ENCODE measurements at regions not wholly inside any gene's neighbourhood (a gene's known extent, or its start where the extent isn't known, plus 50 kb on each side); places are given as distances from the start of the nearest gene placed in this dataset.

DNA sequence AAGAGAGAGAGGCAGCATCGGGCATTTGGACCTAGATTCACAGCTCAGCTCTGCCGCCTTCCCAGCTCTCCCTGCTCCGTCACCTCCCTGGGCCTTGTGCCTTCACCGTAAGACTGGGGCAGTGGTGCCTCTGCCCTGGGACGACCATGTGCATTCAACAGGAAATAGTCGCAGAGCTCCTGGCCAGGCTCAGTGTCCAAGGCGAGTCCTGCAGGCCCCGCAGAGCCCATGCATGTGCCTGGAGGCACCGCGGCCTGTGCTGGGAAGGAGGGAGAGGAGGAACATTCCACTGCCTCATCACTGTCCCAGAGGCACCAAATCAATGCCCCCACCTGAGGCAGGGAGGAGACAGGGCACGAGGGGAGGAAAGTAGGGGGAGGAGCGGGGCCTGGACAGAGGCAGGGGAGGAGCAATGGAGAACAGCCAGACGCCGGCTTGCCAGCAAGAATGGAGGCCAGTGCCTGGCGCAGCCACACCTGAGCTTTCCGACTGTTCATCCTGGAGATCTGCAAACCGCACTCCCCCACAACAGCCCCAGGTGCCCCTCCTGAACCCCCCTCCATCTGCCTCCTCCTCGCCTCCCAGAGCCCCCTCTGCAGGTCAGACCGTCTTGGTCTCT, 74.4 kb upstream of the PRR5 start:
- no peaks in the 10 kb centered on the region for H3K9me3 ChIP-seq (ENCODE audit: control insufficient read depth in 4 of 4, low read length in 3 of 4)

DNA sequence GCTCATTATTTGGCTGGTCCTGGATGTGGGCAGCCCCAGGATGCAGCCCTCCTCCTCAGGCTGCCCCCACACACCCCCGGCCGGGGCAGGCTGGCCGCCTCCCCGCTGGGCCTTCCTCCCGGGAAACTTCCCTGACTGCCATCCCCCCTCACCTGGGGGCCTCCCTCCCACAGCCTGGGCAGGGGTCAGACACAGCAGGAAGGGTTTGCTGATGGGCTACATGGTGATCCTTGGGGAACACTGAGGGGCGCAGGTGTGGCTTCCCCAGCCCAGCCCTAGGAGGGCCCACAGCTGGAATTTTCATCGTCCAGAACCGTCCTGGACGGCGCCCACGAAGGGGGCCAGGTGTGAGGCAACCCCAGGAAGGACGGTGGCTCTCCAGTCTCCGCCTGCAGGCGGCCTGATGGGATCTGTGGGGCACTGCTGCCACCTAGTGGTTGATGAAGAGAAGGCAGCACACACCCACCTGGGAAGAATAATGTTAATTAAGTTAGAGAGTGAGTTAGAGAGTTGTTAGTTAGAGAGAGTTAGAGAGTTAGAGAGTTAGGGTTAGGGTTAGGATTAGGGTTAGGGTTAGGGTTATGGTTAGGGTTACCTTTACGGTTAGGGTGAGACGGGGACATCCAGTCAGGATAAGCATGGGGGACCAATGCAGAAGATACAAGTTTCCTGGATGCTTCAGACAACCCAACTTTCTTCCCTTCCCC, 75.9 kb upstream of the PRR5 start:
- Histone ChIP-seq H3K4me3 (ENCODE audit: low read depth in 1 of 3, low read length in 3 of 3) (no peak overlapping the region), H3K27me3 (ENCODE audit: control insufficient read depth in 4 of 4, insufficient read depth in 4 of 4, low read length in 3 of 4) (no peaks in the 10 kb centered on the region), H3K9ac (ENCODE audit: low read depth in 1 of 2, low read length in 2 of 2) (no peak overlapping the region), H3K36me3 (ENCODE audit: control insufficient read depth in 4 of 4, insufficient read depth in 3 of 4, low read depth in 1 of 4, low read length in 3 of 4) (no peaks in the 10 kb centered on the region), H3K27ac (ENCODE audit: low read depth in 1 of 2, low read length in 2 of 2) (no peak overlapping the region), H3K4me1 (ENCODE audit: control insufficient read depth in 4 of 4, insufficient read depth in 4 of 4, low read length in 3 of 4) (no peaks in the 10 kb centered on the region), H3K9me3 (ENCODE audit: control insufficient read depth in 4 of 4, low read length in 3 of 4) (no peaks in the 10 kb centered on the region)
- no peak for TF ChIP-seq YY1 (IDR thresholded peaks at IDR 0.05)
- TF ChIP-seq, protein P1, sequence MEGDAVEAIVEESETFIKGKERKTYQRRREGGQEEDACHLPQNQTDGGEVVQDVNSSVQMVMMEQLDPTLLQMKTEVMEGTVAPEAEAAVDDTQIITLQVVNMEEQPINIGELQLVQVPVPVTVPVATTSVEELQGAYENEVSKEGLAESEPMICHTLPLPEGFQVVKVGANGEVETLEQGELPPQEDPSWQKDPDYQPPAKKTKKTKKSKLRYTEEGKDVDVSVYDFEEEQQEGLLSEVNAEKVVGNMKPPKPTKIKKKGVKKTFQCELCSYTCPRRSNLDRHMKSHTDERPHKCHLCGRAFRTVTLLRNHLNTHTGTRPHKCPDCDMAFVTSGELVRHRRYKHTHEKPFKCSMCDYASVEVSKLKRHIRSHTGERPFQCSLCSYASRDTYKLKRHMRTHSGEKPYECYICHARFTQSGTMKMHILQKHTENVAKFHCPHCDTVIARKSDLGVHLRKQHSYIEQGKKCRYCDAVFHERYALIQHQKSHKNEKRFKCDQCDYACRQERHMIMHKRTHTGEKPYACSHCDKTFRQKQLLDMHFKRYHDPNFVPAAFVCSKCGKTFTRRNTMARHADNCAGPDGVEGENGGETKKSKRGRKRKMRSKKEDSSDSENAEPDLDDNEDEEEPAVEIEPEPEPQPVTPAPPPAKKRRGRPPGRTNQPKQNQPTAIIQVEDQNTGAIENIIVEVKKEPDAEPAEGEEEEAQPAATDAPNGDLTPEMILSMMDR (IDR thresholded peaks at IDR 0.05; ENCODE audit: low read depth, low read length, missing input control) = peak; percentile 100
- TF ChIP-seq RAD21 (IDR thresholded peaks at IDR 0.05) = peak; percentile 99
- TF ChIP-seq TAF1 (conservative IDR thresholded peaks at IDR 0.05) = no peak
- 5% methylated on average over 16 of the region's 16 CpGs for WGBS
- DNase-seq (ENCODE audit: low spot score) = peak; percentile 81

More for the DNA sequence above, 74.4 kb upstream of the PRR5 start:
- no peaks in the 10 kb centered on the region for H3K4me1 ChIP-seq (ENCODE audit: control insufficient read depth in 4 of 4, insufficient read depth in 4 of 4, low read length in 3 of 4)
- WGBS = 76% methylated on average over 19 of the region's 19 CpGs
- no peak overlapping the region for H3K9ac ChIP-seq (ENCODE audit: low read depth in 1 of 2, low read length in 2 of 2)
- TF ChIP-seq, protein P2, sequence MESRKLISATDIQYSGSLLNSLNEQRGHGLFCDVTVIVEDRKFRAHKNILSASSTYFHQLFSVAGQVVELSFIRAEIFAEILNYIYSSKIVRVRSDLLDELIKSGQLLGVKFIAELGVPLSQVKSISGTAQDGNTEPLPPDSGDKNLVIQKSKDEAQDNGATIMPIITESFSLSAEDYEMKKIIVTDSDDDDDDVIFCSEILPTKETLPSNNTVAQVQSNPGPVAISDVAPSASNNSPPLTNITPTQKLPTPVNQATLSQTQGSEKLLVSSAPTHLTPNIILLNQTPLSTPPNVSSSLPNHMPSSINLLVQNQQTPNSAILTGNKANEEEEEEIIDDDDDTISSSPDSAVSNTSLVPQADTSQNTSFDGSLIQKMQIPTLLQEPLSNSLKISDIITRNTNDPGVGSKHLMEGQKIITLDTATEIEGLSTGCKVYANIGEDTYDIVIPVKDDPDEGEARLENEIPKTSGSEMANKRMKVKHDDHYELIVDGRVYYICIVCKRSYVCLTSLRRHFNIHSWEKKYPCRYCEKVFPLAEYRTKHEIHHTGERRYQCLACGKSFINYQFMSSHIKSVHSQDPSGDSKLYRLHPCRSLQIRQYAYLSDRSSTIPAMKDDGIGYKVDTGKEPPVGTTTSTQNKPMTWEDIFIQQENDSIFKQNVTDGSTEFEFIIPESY (IDR thresholded peaks at IDR 0.05) = no peak
- no peak for TF ChIP-seq HNF4G (IDR thresholded peaks at IDR 0.05)
- no peak for TF ChIP-seq JUND (IDR thresholded peaks at IDR 0.05)
- TF ChIP-seq RAD21 (IDR thresholded peaks at IDR 0.05) = no peak
- TF ChIP-seq YY1 (IDR thresholded peaks at IDR 0.05) = no peak
- no peak for TF ChIP-seq FOXA1 (IDR thresholded peaks at IDR 0.05)
- TF ChIP-seq, protein P3, sequence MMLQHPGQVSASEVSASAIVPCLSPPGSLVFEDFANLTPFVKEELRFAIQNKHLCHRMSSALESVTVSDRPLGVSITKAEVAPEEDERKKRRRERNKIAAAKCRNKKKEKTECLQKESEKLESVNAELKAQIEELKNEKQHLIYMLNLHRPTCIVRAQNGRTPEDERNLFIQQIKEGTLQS (IDR thresholded peaks at IDR 0.05) = no peak
- TF ChIP-seq, protein P4, sequence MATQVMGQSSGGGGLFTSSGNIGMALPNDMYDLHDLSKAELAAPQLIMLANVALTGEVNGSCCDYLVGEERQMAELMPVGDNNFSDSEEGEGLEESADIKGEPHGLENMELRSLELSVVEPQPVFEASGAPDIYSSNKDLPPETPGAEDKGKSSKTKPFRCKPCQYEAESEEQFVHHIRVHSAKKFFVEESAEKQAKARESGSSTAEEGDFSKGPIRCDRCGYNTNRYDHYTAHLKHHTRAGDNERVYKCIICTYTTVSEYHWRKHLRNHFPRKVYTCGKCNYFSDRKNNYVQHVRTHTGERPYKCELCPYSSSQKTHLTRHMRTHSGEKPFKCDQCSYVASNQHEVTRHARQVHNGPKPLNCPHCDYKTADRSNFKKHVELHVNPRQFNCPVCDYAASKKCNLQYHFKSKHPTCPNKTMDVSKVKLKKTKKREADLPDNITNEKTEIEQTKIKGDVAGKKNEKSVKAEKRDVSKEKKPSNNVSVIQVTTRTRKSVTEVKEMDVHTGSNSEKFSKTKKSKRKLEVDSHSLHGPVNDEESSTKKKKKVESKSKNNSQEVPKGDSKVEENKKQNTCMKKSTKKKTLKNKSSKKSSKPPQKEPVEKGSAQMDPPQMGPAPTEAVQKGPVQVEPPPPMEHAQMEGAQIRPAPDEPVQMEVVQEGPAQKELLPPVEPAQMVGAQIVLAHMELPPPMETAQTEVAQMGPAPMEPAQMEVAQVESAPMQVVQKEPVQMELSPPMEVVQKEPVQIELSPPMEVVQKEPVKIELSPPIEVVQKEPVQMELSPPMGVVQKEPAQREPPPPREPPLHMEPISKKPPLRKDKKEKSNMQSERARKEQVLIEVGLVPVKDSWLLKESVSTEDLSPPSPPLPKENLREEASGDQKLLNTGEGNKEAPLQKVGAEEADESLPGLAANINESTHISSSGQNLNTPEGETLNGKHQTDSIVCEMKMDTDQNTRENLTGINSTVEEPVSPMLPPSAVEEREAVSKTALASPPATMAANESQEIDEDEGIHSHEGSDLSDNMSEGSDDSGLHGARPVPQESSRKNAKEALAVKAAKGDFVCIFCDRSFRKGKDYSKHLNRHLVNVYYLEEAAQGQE (IDR thresholded peaks at IDR 0.05) = no peak
- TF ChIP-seq, protein P5, sequence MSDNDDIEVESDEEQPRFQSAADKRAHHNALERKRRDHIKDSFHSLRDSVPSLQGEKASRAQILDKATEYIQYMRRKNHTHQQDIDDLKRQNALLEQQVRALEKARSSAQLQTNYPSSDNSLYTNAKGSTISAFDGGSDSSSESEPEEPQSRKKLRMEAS (IDR thresholded peaks at IDR 0.05) = no peak
- TF ChIP-seq EGR1 (IDR thresholded peaks at IDR 0.05; ENCODE audit: low read depth in 2 of 2) = no peak
- no peak for TF ChIP-seq SP1 (IDR thresholded peaks at IDR 0.05)
- H3K27ac ChIP-seq (ENCODE audit: low read depth in 1 of 2, low read length in 2 of 2) = no peak overlapping the region
- H3K36me3 ChIP-seq (ENCODE audit: control insufficient read depth in 4 of 4, insufficient read depth in 3 of 4, low read depth in 1 of 4, low read length in 3 of 4) = no peaks in the 10 kb centered on the region
- no peak overlapping the region for H3K4me3 ChIP-seq (ENCODE audit: low read depth in 1 of 3, low read length in 3 of 3)
- DNase-seq (ENCODE audit: low spot score) = no peak
- no peaks in the 10 kb centered on the region for H3K27me3 ChIP-seq (ENCODE audit: control insufficient read depth in 4 of 4, insufficient read depth in 4 of 4, low read length in 3 of 4)

Data from liver (tissue), 8 donors.